MM.1S (cell line): ENCODE measurements at regions not wholly inside any gene's neighbourhood (a gene's known extent, or its start where the extent isn't known, plus 50 kb on each side); places are given as distances from the start of the nearest gene placed in this dataset.

ENCODE experiments used
- DNase-seq: peaks from one replicate; pipeline ENCODE4 v3.0.0-alpha.2; 2015
- H2AFZ ChIP-seq: fragments of 300-600 bp; sonication (generic); 2 replicates; pipeline ENCODE4 v1.6.0; 2016; ENCODE audit warnings: antibody characterized with exemption, low read length
- H3F3A ChIP-seq: fragments of 300-600 bp; sonication (generic); 2 replicates; pipeline ENCODE4 v1.6.1; 2016; ENCODE audit warnings: mild to moderate bottlenecking, antibody characterized with exemption, low read length, moderate library complexity, mixed read lengths; ENCODE audit not compliant: insufficient read depth
- H3K27ac ChIP-seq: fragments of 300-600 bp; sonication (generic); 2 replicates; pipeline ENCODE4 v1.5.1; 2016; ENCODE audit warnings: mild to moderate bottlenecking, low read length
- H3K27me3 ChIP-seq: fragments of 300-600 bp; sonication (generic); replicated peaks from 2 replicates; pipeline ENCODE4 v1.6.0; 2016; ENCODE audit warnings: low read length; ENCODE audit not compliant: insufficient read depth
- H3K36me3 ChIP-seq: fragments of 300-600 bp; sonication (generic); replicated peaks from 2 replicates; pipeline ENCODE4 v1.6.1; 2016; ENCODE audit warnings: mild to moderate bottlenecking, low read length, mixed read lengths; ENCODE audit not compliant: insufficient read depth
- H3K4me1 ChIP-seq: fragments of 300-600 bp; sonication (generic); 2 replicates; pipeline ENCODE4 v1.6.1; 2016; ENCODE audit warnings: low read length, mixed read lengths
- H3K4me2 ChIP-seq: fragments of 300-600 bp; sonication (generic); 2 replicates; pipeline ENCODE4 v1.6.0; 2016; ENCODE audit warnings: low read depth, low read length
- H3K4me3 ChIP-seq: fragments of 300-600 bp; sonication (generic); 2 replicates; pipeline ENCODE4 v1.5.1; 2016; ENCODE audit warnings: low read length, mixed read lengths
- H3K79me2 ChIP-seq: fragments of 300-600 bp; sonication (generic); 2 replicates; pipeline ENCODE4 v1.6.1; 2016; ENCODE audit warnings: mixed run types, low read length, mixed read lengths
- H3K9ac ChIP-seq: fragments of 300-600 bp; sonication (generic); 2 replicates; pipeline ENCODE4 v1.6.1; 2016; ENCODE audit warnings: low read length, mixed read lengths
- H3K9me2 ChIP-seq: fragments of 300-600 bp; sonication (generic); replicated peaks from 2 replicates; pipeline ENCODE4 v1.6.1; 2016; ENCODE audit warnings: mild to moderate bottlenecking, low read length, mixed read lengths; ENCODE audit not compliant: insufficient read depth
- H3K9me3 ChIP-seq: fragments of 300-600 bp; sonication (generic); replicated peaks from 2 replicates; pipeline ENCODE4 v1.6.1; 2016; ENCODE audit warnings: mild to moderate bottlenecking, low read length, mixed read lengths; ENCODE audit not compliant: insufficient read depth
- H4K20me1 ChIP-seq: fragments of 300-600 bp; sonication (generic); 2 replicates; pipeline ENCODE4 v1.6.1; 2016; ENCODE audit warnings: mild to moderate bottlenecking, low read length, moderate library complexity, mixed read lengths; ENCODE audit not compliant: insufficient read depth
- EZH2 ChIP-seq: fragments of 300-600 bp; sonication (generic); optimal IDR thresholded peaks from 2 replicates; pipeline ENCODE3; 2017; ENCODE audit warnings: low read depth, mild to moderate bottlenecking, antibody characterized with exemption, low read length, mixed read lengths
- EZH2phosphoT487 ChIP-seq: fragments of 300-600 bp; sonication (generic); IDR thresholded peaks from 2 replicates; pipeline ENCODE4 v1.6.1; 2018; ENCODE audit warnings: antibody characterized with exemption, low read length
- TF ChIP-seq, protein P1 (sequence below): fragments of 300-600 bp; sonication (generic); IDR thresholded peaks from 2 replicates; pipeline ENCODE4 v1.5.1; 2016; ENCODE audit warnings: antibody characterized with exemption, low read length, mixed read lengths

DNA sequence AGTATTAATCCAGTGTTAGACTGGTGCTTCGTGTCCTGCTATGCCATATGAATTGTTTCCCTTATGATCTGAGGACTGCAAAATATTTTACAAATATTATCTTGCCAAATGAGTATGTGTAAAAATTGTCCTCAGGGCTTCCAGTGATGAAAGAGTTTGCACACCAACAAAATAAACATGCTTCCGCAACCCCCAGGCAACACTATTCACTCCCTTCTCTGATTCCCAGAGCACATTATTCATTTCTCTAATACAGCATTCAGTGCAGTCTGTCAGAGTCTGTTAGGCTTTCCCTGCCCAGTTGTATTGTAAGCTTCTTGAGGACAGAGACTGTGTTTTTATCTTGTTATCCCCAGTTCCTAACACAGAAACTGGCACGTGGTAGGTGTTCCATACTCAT is 409.9 kb upstream of the C1orf87 start:
- Histone ChIP-seq H3K4me3 (no peak overlapping the region), H3K9me2 (no peaks in the 10 kb centered on the region), H3K27me3 (no peaks in the 10 kb centered on the region), H3K27ac (no peak overlapping the region), H3K4me2 (no peak overlapping the region), H2AFZ (no peak overlapping the region), H3K9me3 (no peaks in the 10 kb centered on the region), H3K36me3 (no peaks in the 10 kb centered on the region), H3K79me2 (no peaks in the 10 kb centered on the region), H4K20me1 (no peaks in the 10 kb centered on the region), H3K9ac (no peak overlapping the region), H3K4me1 (no peaks in the 10 kb centered on the region), H3F3A (no peaks in the 10 kb centered on the region)
- TF ChIP-seq EZH2phosphoT487 (no peak), EZH2 (no peak)
- TF ChIP-seq, protein P1, sequence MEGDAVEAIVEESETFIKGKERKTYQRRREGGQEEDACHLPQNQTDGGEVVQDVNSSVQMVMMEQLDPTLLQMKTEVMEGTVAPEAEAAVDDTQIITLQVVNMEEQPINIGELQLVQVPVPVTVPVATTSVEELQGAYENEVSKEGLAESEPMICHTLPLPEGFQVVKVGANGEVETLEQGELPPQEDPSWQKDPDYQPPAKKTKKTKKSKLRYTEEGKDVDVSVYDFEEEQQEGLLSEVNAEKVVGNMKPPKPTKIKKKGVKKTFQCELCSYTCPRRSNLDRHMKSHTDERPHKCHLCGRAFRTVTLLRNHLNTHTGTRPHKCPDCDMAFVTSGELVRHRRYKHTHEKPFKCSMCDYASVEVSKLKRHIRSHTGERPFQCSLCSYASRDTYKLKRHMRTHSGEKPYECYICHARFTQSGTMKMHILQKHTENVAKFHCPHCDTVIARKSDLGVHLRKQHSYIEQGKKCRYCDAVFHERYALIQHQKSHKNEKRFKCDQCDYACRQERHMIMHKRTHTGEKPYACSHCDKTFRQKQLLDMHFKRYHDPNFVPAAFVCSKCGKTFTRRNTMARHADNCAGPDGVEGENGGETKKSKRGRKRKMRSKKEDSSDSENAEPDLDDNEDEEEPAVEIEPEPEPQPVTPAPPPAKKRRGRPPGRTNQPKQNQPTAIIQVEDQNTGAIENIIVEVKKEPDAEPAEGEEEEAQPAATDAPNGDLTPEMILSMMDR: no peak
- no peak for DNase-seq

DNA sequence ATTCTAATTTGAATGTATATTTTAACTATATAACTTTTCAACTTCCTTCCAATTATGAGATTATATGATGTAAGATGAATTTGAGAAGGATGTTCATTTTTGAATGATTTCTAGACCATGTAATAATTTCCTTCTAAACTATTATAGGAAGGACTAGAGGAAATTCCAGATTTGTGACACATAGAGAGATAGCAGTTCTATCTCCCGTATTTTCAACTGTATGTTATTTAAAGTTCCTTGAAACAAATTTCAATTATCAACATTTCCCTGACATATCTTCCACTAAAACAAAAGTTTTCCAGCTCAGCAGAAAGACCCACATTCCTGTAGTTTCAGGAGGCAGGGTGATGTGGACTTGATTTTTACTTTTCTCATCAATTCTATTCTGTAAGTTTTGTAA is 396.7 kb upstream of the C1orf87 start:
- Histone ChIP-seq H3K9me2 (no peaks in the 10 kb centered on the region), H2AFZ (no peak overlapping the region), H3K79me2 (no peaks in the 10 kb centered on the region), H3K4me2 (no peak overlapping the region), H3K27ac (no peak overlapping the region), H3K4me3 (no peak overlapping the region), H3K9me3 (no peaks in the 10 kb centered on the region), H3K27me3 (no peaks in the 10 kb centered on the region), H3K9ac (no peak overlapping the region), H3K4me1 (no peaks in the 10 kb centered on the region), H3K36me3 (no peaks in the 10 kb centered on the region), H3F3A (no peaks in the 10 kb centered on the region), H4K20me1 (no peaks in the 10 kb centered on the region)
- TF ChIP-seq EZH2phosphoT487 (no peak), EZH2 (no peak)
- TF ChIP-seq, protein P1: no peak
- no peak for DNase-seq

DNA sequence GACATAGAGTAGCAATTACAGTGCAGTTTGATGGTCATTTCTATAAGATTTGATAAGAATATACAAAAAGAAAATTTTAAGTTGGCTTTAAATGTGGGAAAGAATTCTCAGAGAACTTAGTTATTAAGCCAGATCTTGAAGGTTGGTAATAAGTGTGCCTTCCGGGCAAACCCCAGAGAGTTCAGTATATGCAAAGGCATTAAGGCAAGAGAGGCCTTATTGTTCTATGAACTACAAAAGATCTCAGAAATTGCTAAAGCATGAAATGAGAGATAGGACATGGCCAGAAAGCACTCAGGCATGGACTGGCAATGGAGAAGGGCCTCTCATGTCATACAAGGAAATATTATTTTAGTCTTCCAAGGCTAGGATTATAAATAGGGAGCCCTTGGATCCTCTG is 390.2 kb upstream of the C1orf87 start:
- Histone ChIP-seq H3K4me3 (no peak overlapping the region), H3K9ac (no peak overlapping the region), H3K27ac (no peak overlapping the region), H3K4me2 (no peak overlapping the region), H3K27me3 (no peaks in the 10 kb centered on the region), H3K4me1 (no peaks in the 10 kb centered on the region), H3K79me2 (no peaks in the 10 kb centered on the region), H3K9me3 (no peaks in the 10 kb centered on the region), H3F3A (no peaks in the 10 kb centered on the region), H2AFZ (no peak overlapping the region), H4K20me1 (no peaks in the 10 kb centered on the region), H3K9me2 (no peaks in the 10 kb centered on the region), H3K36me3 (no peaks in the 10 kb centered on the region)
- no peak for DNase-seq
- TF ChIP-seq, protein P1: no peak
- TF ChIP-seq EZH2phosphoT487 (no peak), EZH2 (no peak)
